MM.1S (cell line): ENCODE measurements at regions not wholly inside any gene's neighbourhood (a gene's known extent, or its start where the extent isn't known, plus 50 kb on each side); places are given as distances from the start of the nearest gene placed in this dataset.
"Not testable (repeated sequence)": the region's sequence is repeated elsewhere in the genome, so short reads cannot be mapped to it uniquely, and the experiment has no call there.

ENCODE experiments used
- DNase-seq: peaks from one replicate; pipeline ENCODE4 v3.0.0-alpha.2; 2015
- H2AFZ ChIP-seq: fragments of 300-600 bp; sonication (generic); 2 replicates; pipeline ENCODE4 v1.6.0; 2016; ENCODE audit warnings: antibody characterized with exemption, low read length
- H3F3A ChIP-seq: fragments of 300-600 bp; sonication (generic); 2 replicates; pipeline ENCODE4 v1.6.1; 2016; ENCODE audit warnings: mild to moderate bottlenecking, antibody characterized with exemption, low read length, moderate library complexity, mixed read lengths; ENCODE audit not compliant: insufficient read depth
- H3K27ac ChIP-seq: fragments of 300-600 bp; sonication (generic); 2 replicates; pipeline ENCODE4 v1.5.1; 2016; ENCODE audit warnings: mild to moderate bottlenecking, low read length
- H3K27me3 ChIP-seq: fragments of 300-600 bp; sonication (generic); replicated peaks from 2 replicates; pipeline ENCODE4 v1.6.0; 2016; ENCODE audit warnings: low read length; ENCODE audit not compliant: insufficient read depth
- H3K36me3 ChIP-seq: fragments of 300-600 bp; sonication (generic); replicated peaks from 2 replicates; pipeline ENCODE4 v1.6.1; 2016; ENCODE audit warnings: mild to moderate bottlenecking, low read length, mixed read lengths; ENCODE audit not compliant: insufficient read depth
- H3K4me1 ChIP-seq: fragments of 300-600 bp; sonication (generic); 2 replicates; pipeline ENCODE4 v1.6.1; 2016; ENCODE audit warnings: low read length, mixed read lengths
- H3K4me2 ChIP-seq: fragments of 300-600 bp; sonication (generic); 2 replicates; pipeline ENCODE4 v1.6.0; 2016; ENCODE audit warnings: low read depth, low read length
- H3K4me3 ChIP-seq: fragments of 300-600 bp; sonication (generic); 2 replicates; pipeline ENCODE4 v1.5.1; 2016; ENCODE audit warnings: low read length, mixed read lengths
- H3K79me2 ChIP-seq: fragments of 300-600 bp; sonication (generic); 2 replicates; pipeline ENCODE4 v1.6.1; 2016; ENCODE audit warnings: mixed run types, low read length, mixed read lengths
- H3K9ac ChIP-seq: fragments of 300-600 bp; sonication (generic); 2 replicates; pipeline ENCODE4 v1.6.1; 2016; ENCODE audit warnings: low read length, mixed read lengths
- H3K9me2 ChIP-seq: fragments of 300-600 bp; sonication (generic); replicated peaks from 2 replicates; pipeline ENCODE4 v1.6.1; 2016; ENCODE audit warnings: mild to moderate bottlenecking, low read length, mixed read lengths; ENCODE audit not compliant: insufficient read depth
- H3K9me3 ChIP-seq: fragments of 300-600 bp; sonication (generic); replicated peaks from 2 replicates; pipeline ENCODE4 v1.6.1; 2016; ENCODE audit warnings: mild to moderate bottlenecking, low read length, mixed read lengths; ENCODE audit not compliant: insufficient read depth
- H4K20me1 ChIP-seq: fragments of 300-600 bp; sonication (generic); 2 replicates; pipeline ENCODE4 v1.6.1; 2016; ENCODE audit warnings: mild to moderate bottlenecking, low read length, moderate library complexity, mixed read lengths; ENCODE audit not compliant: insufficient read depth
- CTCF ChIP-seq: fragments of 300-600 bp; sonication (generic); IDR thresholded peaks from 2 replicates; pipeline ENCODE4 v1.5.1; 2016; ENCODE audit warnings: antibody characterized with exemption, low read length, mixed read lengths
- EZH2 ChIP-seq: fragments of 300-600 bp; sonication (generic); optimal IDR thresholded peaks from 2 replicates; pipeline ENCODE3; 2017; ENCODE audit warnings: low read depth, mild to moderate bottlenecking, antibody characterized with exemption, low read length, mixed read lengths
- EZH2phosphoT487 ChIP-seq: fragments of 300-600 bp; sonication (generic); IDR thresholded peaks from 2 replicates; pipeline ENCODE4 v1.6.1; 2018; ENCODE audit warnings: antibody characterized with exemption, low read length

GRCh38 chr10:61040399-61041016 is 96.5 kb upstream of the RHOBTB1 start:
- Histone ChIP-seq H3K27ac (no peak overlapping the region), H3K36me3 (no peaks in the 10 kb centered on the region), H3K4me2 (no peak overlapping the region), H2AFZ (no peak overlapping the region), H3F3A (no peaks in the 10 kb centered on the region), H3K4me1 (no peaks in the 10 kb centered on the region), H3K9me2 (no peaks in the 10 kb centered on the region), H3K27me3 (no peaks in the 10 kb centered on the region), H3K9ac (no peak overlapping the region), H4K20me1 (no peaks in the 10 kb centered on the region), H3K79me2 (no peaks in the 10 kb centered on the region), H3K9me3 (no peaks in the 10 kb centered on the region), H3K4me3 (no peak overlapping the region)
- DNase-seq, result no peak
- TF ChIP-seq EZH2, result no peak
- TF ChIP-seq EZH2phosphoT487, result no peak
- TF ChIP-seq CTCF, result no peak

GRCh38 chr10:61039868-61040267 is 95.9 kb upstream of the RHOBTB1 start:
- H3K27ac ChIP-seq, result no peak overlapping the region
- no peaks in the 10 kb centered on the region for H3K4me1 ChIP-seq
- H3K9me2 ChIP-seq, result no peaks in the 10 kb centered on the region
- no peaks in the 10 kb centered on the region for H3K36me3 ChIP-seq
- H3K79me2 ChIP-seq, result no peaks in the 10 kb centered on the region
- no peaks in the 10 kb centered on the region for H4K20me1 ChIP-seq
- H3K9ac ChIP-seq, result no peak overlapping the region
- H2AFZ ChIP-seq, result no peak overlapping the region
- no peak overlapping the region for H3K4me2 ChIP-seq
- TF ChIP-seq EZH2 (no peak), CTCF (no peak), EZH2phosphoT487 (no peak)
- no peak for DNase-seq
- H3F3A ChIP-seq, result no peaks in the 10 kb centered on the region
- H3K4me3 ChIP-seq, result no peak overlapping the region
- H3K27me3 ChIP-seq, result no peaks in the 10 kb centered on the region
- H3K9me3 ChIP-seq, result no peaks in the 10 kb centered on the region

GRCh38 chr10:61037261-61037830 is 93.4 kb upstream of the RHOBTB1 start:
- not testable (repeated sequence) for H3K9me2 ChIP-seq, H3K9me3 ChIP-seq, DNase-seq, H3K4me2 ChIP-seq, H3K36me3 ChIP-seq, H4K20me1 ChIP-seq, H3K9ac ChIP-seq, H3F3A ChIP-seq, H3K27me3 ChIP-seq, H3K4me3 ChIP-seq, H2AFZ ChIP-seq, H3K4me1 ChIP-seq, H3K27ac ChIP-seq, H3K79me2 ChIP-seq

- DNase-seq, H3K4me1 ChIP-seq, H3F3A ChIP-seq, H3K27me3 ChIP-seq, H4K20me1 ChIP-seq, H3K79me2 ChIP-seq, H3K9ac ChIP-seq, H3K4me3 ChIP-seq, H3K27ac ChIP-seq, H3K4me2 ChIP-seq, H3K9me2 ChIP-seq, H3K9me3 ChIP-seq, H2AFZ ChIP-seq, H3K36me3 ChIP-seq: not testable (repeated sequence)
These were observed 92.2 kb upstream of the RHOBTB1 start for GRCh38 chr10:61036148-61036547.
